H9 (cell line): ENCODE measurements at regions not wholly inside any gene's neighbourhood (a gene's known extent, or its start where the extent isn't known, plus 50 kb on each side); places are given as distances from the start of the nearest gene placed in this dataset.

Source experiments
- DNase-seq: peaks from one replicate; pipeline ENCODE4 v3.0.0-alpha.2; 2017
- H2AFZ ChIP-seq: one replicate; pipeline ENCODE4 v1.6.1; 2013; ENCODE audit warnings: mild to moderate bottlenecking, low read length, control low read depth, moderate library complexity
- H2AK5ac ChIP-seq: 2 replicates; pipeline ENCODE4 v1.6.1; 2013; ENCODE audit warnings: low read length, control low read depth, mixed read lengths; ENCODE audit not compliant: insufficient read length
- H2BK120ac ChIP-seq: one replicate; pipeline ENCODE4 v1.6.1; 2013; ENCODE audit warnings: low read depth, mild to moderate bottlenecking, low read length, control low read depth, inconsistent platforms; ENCODE audit not compliant: poor library complexity, severe bottlenecking
- H2BK12ac ChIP-seq: 2 replicates; pipeline ENCODE4 v1.6.1; 2013; ENCODE audit warnings: low read length, control low read depth, mixed read lengths, low read depth; ENCODE audit not compliant: insufficient read length
- H2BK15ac ChIP-seq: 2 replicates; pipeline ENCODE4 v1.6.1; 2013; ENCODE audit warnings: low read depth, low read length, control low read depth
- H2BK20ac ChIP-seq: one replicate; pipeline ENCODE4 v1.6.1; 2013; ENCODE audit warnings: low read depth, mild to moderate bottlenecking, low read length, control low read depth, inconsistent platforms; ENCODE audit not compliant: poor library complexity, severe bottlenecking
- H2BK5ac ChIP-seq: 2 replicates; pipeline ENCODE4 v1.6.1; 2013; ENCODE audit warnings: low read length, control low read depth, mixed read lengths; ENCODE audit not compliant: insufficient read length
- H3K14ac ChIP-seq: 2 replicates; pipeline ENCODE4 v1.6.1; 2013; ENCODE audit warnings: low read length, control low read depth; ENCODE audit not compliant: insufficient read depth
- H3K18ac ChIP-seq: 2 replicates; pipeline ENCODE4 v1.6.1; 2013; ENCODE audit warnings: low read depth, mild to moderate bottlenecking, mixed read lengths, low read length, control low read depth; ENCODE audit not compliant: insufficient read length
- H3K23ac ChIP-seq: 2 replicates; pipeline ENCODE4 v1.6.1; 2013; ENCODE audit warnings: low read length, control low read depth, mixed read lengths, low read depth; ENCODE audit not compliant: insufficient read length
- H3K23me2 ChIP-seq: 2 replicates; pipeline ENCODE4 v1.6.1; 2013; ENCODE audit warnings: low read depth, mild to moderate bottlenecking, mixed read lengths, low read length, control low read depth; ENCODE audit not compliant: insufficient read length, poor library complexity, severe bottlenecking
- H3K27ac ChIP-seq: 2 replicates; pipeline ENCODE4 v1.5.1; 2013; ENCODE audit warnings: low read length, control low read depth, mixed read lengths, low read depth; ENCODE audit not compliant: insufficient read length
- H3K27me3 ChIP-seq: 2 replicates; pipeline ENCODE4 v1.6.1; 2013; ENCODE audit warnings: low read length, control low read depth, inconsistent platforms; ENCODE audit not compliant: insufficient read depth
- H3K4ac ChIP-seq: 2 replicates; pipeline ENCODE4 v1.6.1; 2013; ENCODE audit warnings: low read depth, mild to moderate bottlenecking, control low read depth, inconsistent platforms, low read length, moderate library complexity
- H3K4me1 ChIP-seq: 2 replicates; pipeline ENCODE4 v1.6.1; 2013; ENCODE audit warnings: low read length, control low read depth, inconsistent platforms; ENCODE audit not compliant: insufficient read depth
- H3K4me2 ChIP-seq: 2 replicates; pipeline ENCODE4 v1.6.1; 2013; ENCODE audit warnings: low read length, control low read depth, mixed read lengths; ENCODE audit not compliant: insufficient read length, insufficient read depth
- H3K56ac ChIP-seq: 2 replicates; pipeline ENCODE4 v1.6.1; 2013; ENCODE audit warnings: low read depth, mild to moderate bottlenecking, mixed read lengths, low read length, control low read depth; ENCODE audit not compliant: insufficient read length
- H3K79me1 ChIP-seq: 2 replicates; pipeline ENCODE4 v1.6.1; 2013; ENCODE audit warnings: low read depth, mild to moderate bottlenecking, moderate library complexity, low read length, control low read depth, inconsistent platforms; ENCODE audit not compliant: insufficient read depth, poor library complexity, severe bottlenecking
- H3K79me2 ChIP-seq: 2 replicates; pipeline ENCODE4 v1.6.1; 2013; ENCODE audit warnings: low read length, control low read depth, inconsistent platforms; ENCODE audit not compliant: insufficient read depth
- H3K9ac ChIP-seq: 2 replicates; pipeline ENCODE4 v1.6.1; 2013; ENCODE audit warnings: low read length, control low read depth, mixed read lengths; ENCODE audit not compliant: insufficient read length; ENCODE audit errors: extremely low read depth
- H3K9me3 ChIP-seq: one replicate; pipeline ENCODE4 v1.6.1; 2013; ENCODE audit warnings: low read depth, low read length, inconsistent platforms; ENCODE audit not compliant: control insufficient read depth
- H3T11ph ChIP-seq: one replicate; pipeline ENCODE4 v1.6.1; 2013; ENCODE audit warnings: mild to moderate bottlenecking, low read length, control low read depth, inconsistent platforms
- H4K20me1 ChIP-seq: one replicate; pipeline ENCODE4 v1.6.1; 2013; ENCODE audit not compliant: control insufficient read depth, insufficient read length, insufficient read depth
- H4K5ac ChIP-seq: 2 replicates; pipeline ENCODE4 v1.6.1; 2013; ENCODE audit warnings: low read depth, mild to moderate bottlenecking, mixed read lengths, low read length, control low read depth; ENCODE audit not compliant: insufficient read length
- H4K8ac ChIP-seq: replicated peaks from 2 replicates; pipeline ENCODE4 v1.6.1; 2013; ENCODE audit warnings: low read length, control low read depth, mixed read lengths, low read depth; ENCODE audit not compliant: insufficient read length
- H4K91ac ChIP-seq: 2 replicates; pipeline ENCODE4 v1.6.1; 2013; ENCODE audit warnings: low read depth, mild to moderate bottlenecking, moderate library complexity, mixed read lengths, low read length, control low read depth; ENCODE audit not compliant: insufficient read length
- H3K27ac Mint-ChIP-seq, 3 experiments: 2 replicates in 2 of 3; 3 replicates in 1 of 3; pipeline ENCODE4 v1.8.0; 2020 to 2021; ENCODE audit warnings: mixed read lengths in 3 of 3, mild to moderate bottlenecking in 1 of 3, moderate library complexity in 1 of 3
- H3K27me3 Mint-ChIP-seq: 2 replicates; pipeline ENCODE4 v1.8.0; 2021; ENCODE audit warnings: low read depth, mild to moderate bottlenecking, moderate library complexity, mixed read lengths
- H3K36me3 Mint-ChIP-seq, 3 experiments: 2 replicates in 2 of 3; 3 replicates in 1 of 3; pipeline ENCODE4 v1.8.0; 2020 to 2021; ENCODE audit warnings: low read depth in 3 of 3, mixed read lengths in 3 of 3; ENCODE audit not compliant: insufficient read depth in 1 of 3
- H3K4me1 Mint-ChIP-seq, 2 experiments: 2 replicates each; pipeline ENCODE4 v1.8.0; 2020; ENCODE audit warnings: mixed read lengths in 2 of 2
- H3K4me3 Mint-ChIP-seq, 2 experiments: 2 replicates in 1 of 2; 3 replicates in 1 of 2; pipeline ENCODE4 v1.8.0; 2020 to 2021; ENCODE audit warnings: mild to moderate bottlenecking in 2 of 2, mixed read lengths in 2 of 2, moderate library complexity in 1 of 2
- H3K9me3 Mint-ChIP-seq, 2 experiments: 2 replicates in 1 of 2; 3 replicates in 1 of 2; pipeline ENCODE4 v1.8.0; 2020; ENCODE audit warnings: mild to moderate bottlenecking in 2 of 2, mixed read lengths in 2 of 2, moderate library complexity in 1 of 2
- CTCF ChIP-seq: fragments of 200-600 bp; sonication (generic); conservative IDR thresholded peaks from 3 replicates; pipeline ENCODE4 v1.8.0; 2021; ENCODE audit warnings: antibody characterized with exemption, mild to moderate bottlenecking

- Histone ChIP-seq H3T11ph (no peak overlapping the region), H3K4me2 (no peak overlapping the region), H2BK15ac (no peak overlapping the region), H3K18ac (no peak overlapping the region), H4K91ac (no peak overlapping the region), H2AFZ (no peak overlapping the region), H4K5ac (no peak overlapping the region), H3K27ac (no peak overlapping the region), H2AK5ac (no peak overlapping the region), H3K27me3 (no peaks in the 10 kb centered on the region), H3K9me3 (no peaks in the 10 kb centered on the region), H3K23ac (no peak overlapping the region), H3K79me2 (no peaks in the 10 kb centered on the region), H3K9ac (no peak overlapping the region), H2BK5ac (no peak overlapping the region), H3K79me1 (no peaks in the 10 kb centered on the region), H2BK120ac (no peak overlapping the region), H3K4me1 (no peaks in the 10 kb centered on the region), H2BK20ac (no peak overlapping the region), H3K56ac (no peak overlapping the region), H3K23me2 (no peaks in the 10 kb centered on the region), H3K14ac (no peak overlapping the region), H3K4ac (no peak overlapping the region), H4K8ac (no peak overlapping the region), H4K20me1 (no peaks in the 10 kb centered on the region), H2BK12ac (no peak overlapping the region)
- TF ChIP-seq CTCF, result no peak
- Mint-ChIP-seq H3K27ac (no peak overlapping the region), H3K4me1 (no peaks in the 10 kb centered on the region), H3K27me3 (no peaks in the 10 kb centered on the region), H3K4me3 (no peak overlapping the region), H3K9me3 (no peaks in the 10 kb centered on the region; a peak in 4 of 5 replicates), H3K36me3 (peaks cover 0 to 4% (median 0%) of the 10 kb centered on the region in 3 experiments; a peak in 1 of 7 replicates)
- DNase-seq, result no peak
Observed at GRCh38 chr4:96681218-96681617, 841.3 kb downstream of the PDHA2 start.
